Eye (tissue), 1 donor: ENCODE measurements at regions not wholly inside any gene's neighbourhood (a gene's known extent, or its start where the extent isn't known, plus 50 kb on each side); places are given as distances from the start of the nearest gene placed in this dataset.
A peak's percentile ranks its signal among the peaks of the same experiment; 100 is the strongest.
"Not testable (repeated sequence)": the region's sequence is repeated elsewhere in the genome, so short reads cannot be mapped to it uniquely, and the experiment has no call there.

Source experiments
- DNase-seq: peaks from one replicate; pipeline ENCODE4 v3.0.0-alpha.2; 2015

GRCh38 chr16:52727441-52727840 lies 180.5 kb upstream of the TOX3 start:
- DNase-seq, result no peak

DNA sequence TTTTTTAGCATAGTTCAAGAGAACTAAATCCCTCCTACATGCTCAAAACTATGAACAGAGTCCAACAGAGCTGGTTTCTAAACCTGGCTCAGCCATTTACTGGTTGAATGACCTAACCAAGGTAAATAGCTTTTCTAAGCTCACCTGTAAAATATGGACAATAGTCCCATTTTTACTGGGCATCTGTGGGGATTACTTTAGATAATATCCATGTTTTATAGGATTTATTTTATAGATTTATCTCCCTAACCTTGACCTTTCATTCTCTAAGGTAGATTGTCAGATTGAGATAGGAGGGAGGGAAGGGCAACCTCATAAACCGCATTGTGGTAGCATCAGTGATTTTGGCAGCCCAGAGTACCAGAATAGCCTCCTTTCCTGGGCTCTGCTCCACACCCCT lies 178.5 kb upstream of the TOX3 start:
- DNase-seq, result no peak

- no peak for DNase-seq
Measured at GRCh38 chr16:52725043-52725442, 178.1 kb upstream of the TOX3 start.

DNA sequence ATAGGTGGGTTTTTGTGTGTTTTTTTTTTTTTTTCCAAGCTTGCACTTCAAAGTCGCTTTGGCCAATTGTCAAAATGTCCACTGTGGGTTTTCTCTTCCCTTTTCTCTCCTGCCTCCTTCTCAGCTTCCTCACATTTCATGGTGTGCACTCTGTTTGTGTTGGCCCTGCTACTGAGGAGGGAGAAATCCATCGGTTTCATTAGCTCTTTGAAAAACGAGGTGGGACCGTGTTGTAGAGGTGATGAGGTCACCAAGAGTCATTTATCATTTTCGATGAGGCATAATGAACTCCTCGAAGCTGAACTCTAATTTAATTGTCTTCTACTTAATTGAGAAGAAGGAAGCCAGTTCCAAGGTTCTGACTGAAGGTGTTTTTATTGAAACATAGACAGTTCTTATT lies 174.4 kb upstream of the TOX3 start:
- no peak for DNase-seq

DNA sequence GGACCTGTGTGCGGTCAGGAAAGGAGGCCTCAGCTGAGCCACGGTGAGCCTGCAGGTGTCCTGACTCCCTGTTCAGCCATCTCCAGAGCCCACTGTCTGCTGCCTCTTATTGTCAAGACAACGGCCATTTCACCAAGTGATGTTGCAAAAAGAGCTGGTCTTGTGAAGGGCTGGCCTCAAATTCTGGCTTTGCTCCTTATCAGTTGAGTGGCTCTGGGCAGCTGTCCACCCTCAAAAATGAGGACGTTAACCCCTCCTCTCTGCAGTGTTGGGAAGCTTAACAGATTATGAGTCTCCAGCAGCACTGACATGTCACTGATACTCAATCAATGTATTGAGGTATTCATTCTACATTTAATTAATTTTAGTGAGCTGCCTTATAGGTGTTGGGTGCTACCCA lies 171.1 kb upstream of the TOX3 start:
- no peak for DNase-seq

GRCh38 chr16:52713740-52714139 lies 166.8 kb upstream of the TOX3 start:
- DNase-seq, result no peak

DNA sequence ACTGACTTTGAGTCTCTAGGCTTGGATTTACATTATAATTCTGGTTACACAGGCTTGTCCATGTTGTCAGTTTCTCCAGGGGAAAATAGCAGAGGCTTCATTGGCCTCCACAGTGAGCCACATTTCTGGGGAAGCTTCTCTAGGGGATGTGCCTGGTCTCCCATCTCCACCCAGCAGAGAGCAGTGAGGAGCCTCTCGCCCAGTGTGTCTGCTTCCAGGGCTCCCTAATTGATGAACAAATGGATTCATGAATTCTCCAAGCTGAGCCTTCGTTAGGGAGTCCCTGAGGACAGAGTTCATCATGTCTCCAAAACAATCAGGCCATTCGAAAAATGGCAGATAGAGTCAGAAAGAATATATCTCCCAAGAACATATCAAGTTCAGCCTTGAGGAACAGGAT lies 162.4 kb upstream of the TOX3 start:
- peak; percentile 57 for DNase-seq

DNA sequence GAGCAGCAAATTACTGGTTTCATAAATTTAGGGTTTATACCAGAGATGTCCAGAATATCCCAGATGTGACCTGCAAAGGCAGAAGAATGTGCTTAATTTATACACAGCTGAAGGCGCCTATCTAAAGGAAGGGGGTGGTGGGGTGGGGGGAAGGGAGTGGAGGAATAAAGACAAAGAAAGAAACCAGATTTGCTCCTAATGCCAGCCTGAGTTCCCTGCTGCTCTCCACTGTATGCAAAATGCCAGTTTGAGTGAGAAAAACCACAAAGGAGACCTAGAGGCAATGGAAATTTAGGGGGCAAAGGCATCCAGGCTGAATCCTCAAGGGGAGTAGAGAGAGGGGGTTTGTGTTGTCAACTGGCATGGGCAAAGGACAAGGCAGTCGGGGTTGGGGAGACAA lies 161.5 kb upstream of the TOX3 start:
- peak; percentile 47 for DNase-seq

DNA sequence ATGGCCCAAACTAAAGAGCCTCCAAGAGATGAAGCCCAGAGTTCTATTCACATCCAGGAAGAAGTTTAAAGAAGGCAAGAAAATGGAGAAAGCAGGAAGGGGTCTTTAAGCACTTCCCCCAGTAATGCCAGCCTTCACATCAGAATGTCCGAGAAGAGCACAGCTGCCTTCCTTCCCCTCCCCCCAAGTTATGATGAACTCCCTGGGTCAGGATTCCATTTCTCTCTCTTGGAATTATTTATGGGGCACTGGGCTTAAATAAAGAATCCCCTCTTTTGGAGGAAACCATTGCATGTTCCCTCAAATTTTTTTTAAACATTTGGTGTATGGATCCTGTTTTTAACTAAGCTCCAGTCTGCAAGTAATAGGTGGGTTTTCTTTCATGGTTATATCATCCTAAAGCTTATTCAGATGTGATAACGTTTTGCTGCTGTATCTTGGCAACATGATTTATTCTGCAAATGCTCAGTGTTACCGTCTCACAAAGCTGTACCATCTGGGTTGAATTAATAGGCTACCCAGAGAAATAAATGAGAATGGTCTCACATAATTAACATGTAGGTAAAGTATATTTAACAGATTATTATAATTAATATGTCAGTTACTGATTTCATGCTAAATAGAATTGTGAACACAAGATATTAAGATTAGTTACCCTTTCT lies 160.9 kb upstream of the TOX3 start:
- DNase-seq, result peak; percentile 79

- DNase-seq, result peak; percentile 46
Measured at GRCh38 chr16:52705122-52705521, 158.2 kb upstream of the TOX3 start.

- DNase-seq, result no peak
Measured at GRCh38 chr16:52697971-52698370, 151.0 kb upstream of the TOX3 start.

- DNase-seq, result no peak
Measured at GRCh38 chr16:52696126-52696525, 149.2 kb upstream of the TOX3 start.

DNA sequence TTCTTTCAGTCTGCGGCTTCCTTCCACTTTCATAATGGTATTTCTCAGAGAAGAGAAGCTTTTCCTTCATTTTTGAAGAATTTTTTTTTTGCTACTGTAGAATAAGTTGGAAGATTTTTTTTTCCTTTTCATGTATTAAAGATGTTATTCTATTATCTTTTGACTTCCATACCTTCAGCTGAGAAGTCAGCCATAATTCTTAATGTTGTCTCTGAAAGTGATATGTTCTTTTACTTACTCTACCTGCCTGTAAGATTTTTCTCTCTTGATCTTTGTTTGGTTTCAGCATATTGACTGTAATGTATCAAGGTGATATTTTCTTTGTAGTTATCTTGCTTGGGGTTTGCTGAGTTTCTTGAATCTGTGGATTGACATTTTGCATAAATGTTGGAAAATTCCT lies 143.5 kb upstream of the TOX3 start:
- no peak for DNase-seq

DNA sequence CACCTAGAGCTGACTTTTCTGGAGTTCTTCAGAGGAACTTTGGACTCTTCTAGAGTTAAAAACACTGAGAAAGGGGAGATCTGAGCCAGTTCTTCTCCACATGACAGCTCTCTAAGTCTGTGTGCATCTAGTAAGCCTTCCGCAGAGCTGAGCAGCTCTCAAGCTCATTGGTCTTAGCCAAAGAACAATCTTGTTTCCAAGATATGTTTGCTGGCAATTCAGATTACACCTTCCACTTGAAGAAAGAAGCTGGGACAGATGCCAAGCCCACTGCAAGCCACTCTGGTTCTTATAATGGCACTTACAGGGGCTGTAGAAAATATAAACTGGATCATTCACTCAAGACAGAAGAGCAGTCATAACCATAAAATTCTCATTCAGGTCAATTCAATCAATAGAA lies 134.1 kb upstream of the TOX3 start:
- no peak for DNase-seq

- no peak for DNase-seq
Measured at GRCh38 chr16:52677501-52677900, 130.6 kb upstream of the TOX3 start.

- DNase-seq, result no peak
Measured at GRCh38 chr16:52676959-52677358, 130.0 kb upstream of the TOX3 start.

- DNase-seq, result no peak
Measured at GRCh38 chr16:52671590-52671989, 124.6 kb upstream of the TOX3 start.

GRCh38 chr16:52657924-52658323 lies 111.0 kb upstream of the TOX3 start:
- no peak for DNase-seq

GRCh38 chr16:52655916-52656315 lies 109.0 kb upstream of the TOX3 start:
- not testable (repeated sequence) for DNase-seq

GRCh38 chr16:52655156-52655555 lies 108.2 kb upstream of the TOX3 start:
- DNase-seq, result not testable (repeated sequence)

DNA sequence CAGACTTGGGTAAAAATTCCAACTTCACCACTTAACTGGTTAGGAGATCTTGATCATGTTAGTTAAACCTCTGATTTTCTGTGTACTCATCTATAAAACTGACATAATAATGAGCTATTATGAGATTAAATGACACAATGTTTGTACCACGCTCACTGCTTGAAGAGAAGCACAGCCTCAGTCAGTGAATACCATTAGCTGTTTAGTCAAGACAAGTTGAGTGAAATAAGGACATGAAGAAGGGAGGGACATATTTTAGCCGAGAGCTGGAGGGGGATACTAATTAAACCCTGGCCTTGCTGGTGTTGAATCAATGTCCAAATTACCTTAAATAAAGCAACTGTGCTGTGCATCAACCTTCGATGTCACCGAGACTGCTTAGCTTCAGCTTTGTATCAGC lies 105.1 kb upstream of the TOX3 start:
- DNase-seq, result no peak

DNA sequence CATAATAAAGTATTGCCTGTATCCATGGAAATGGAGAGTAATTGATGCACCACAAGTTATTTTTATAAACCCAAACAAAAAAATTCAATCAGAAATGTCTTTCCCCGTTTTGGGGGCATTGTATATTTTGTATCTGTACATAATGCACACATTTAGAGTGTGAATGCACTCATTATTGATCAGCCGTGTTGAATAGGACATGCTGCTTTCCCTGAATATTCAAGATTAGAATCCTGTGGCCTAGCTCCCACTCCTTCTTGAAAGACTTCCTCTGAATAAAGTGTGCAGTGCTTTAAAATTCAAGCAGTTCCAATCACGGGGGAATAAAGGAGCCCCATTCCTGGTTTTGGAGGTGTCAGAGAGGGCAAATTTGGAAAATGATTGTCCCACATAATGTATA lies 103.8 kb upstream of the TOX3 start:
- no peak for DNase-seq

GRCh38 chr16:52650318-52650717 lies 103.4 kb upstream of the TOX3 start:
- DNase-seq, result no peak

- no peak for DNase-seq
Measured at GRCh38 chr16:52649870-52650269, 102.9 kb upstream of the TOX3 start.

GRCh38 chr16:52647588-52647987 lies 100.6 kb upstream of the TOX3 start:
- DNase-seq, result no peak

GRCh38 chr16:52643006-52643405 lies 96.1 kb upstream of the TOX3 start:
- DNase-seq, result no peak
